ENCODE measurements at regions not wholly inside any gene's neighbourhood (a gene's known extent, or its start where the extent isn't known, plus 50 kb on each side); places are given as distances from the start of the nearest gene placed in this dataset.

DNA sequence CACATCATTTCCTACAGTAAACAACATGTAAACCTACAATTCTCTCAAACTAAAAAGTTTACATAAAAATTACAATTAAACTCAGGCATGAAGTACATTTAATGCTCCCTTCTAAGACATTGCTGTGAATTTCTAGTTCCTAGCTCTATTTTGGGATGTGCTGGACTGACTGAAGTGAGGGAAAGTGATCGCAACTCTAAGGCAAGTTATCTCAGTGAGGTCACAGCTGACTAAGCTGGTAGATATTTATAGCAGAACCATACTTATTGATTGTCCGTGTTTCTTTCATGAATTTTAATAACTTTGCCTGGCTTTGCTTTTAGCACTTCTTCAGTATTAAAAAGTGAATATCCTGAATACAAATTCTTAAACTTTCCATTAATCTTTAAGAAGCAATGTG is 570.4 kb upstream of the GALNTL6 start:
- Histone ChIP-seq H3K79me2 (ENCODE audit: control insufficient read depth, insufficient read depth, low read length) (no peaks in the 10 kb centered on the region), H3K4me1 (ENCODE audit: control insufficient read depth, extremely low read depth, insufficient read depth, low read length) (no peaks in the 10 kb centered on the region), H3K9ac (replicated peaks; ENCODE audit: extremely low read depth, insufficient read depth, low read length) (no peak overlapping the region), H3K9me3 (replicated peaks; ENCODE audit: control insufficient read depth, insufficient read depth, low read length) (no peaks in the 10 kb centered on the region), H2AFZ (ENCODE audit: low read depth, low read length) (no peak overlapping the region), H3K27ac (ENCODE audit: insufficient read depth, low read depth, low read length) (no peak overlapping the region), H3K9me1 (replicated peaks; ENCODE audit: control insufficient read depth, extremely low read depth, insufficient read depth, low read length) (no peaks in the 10 kb centered on the region), H3K36me3 (ENCODE audit: control insufficient read depth in 2 of 2, extremely low read depth in 1 of 2, insufficient read depth in 2 of 2, low read length in 2 of 2) (no peaks in the 10 kb centered on the region), H3K4me2 (ENCODE audit: insufficient read depth, low read length) (no peak overlapping the region), H4K20me1 (replicated peaks; ENCODE audit: control insufficient read depth, extremely low read depth, insufficient read depth, low read length) (no peaks in the 10 kb centered on the region), H3K4me3 (replicated peaks in 1 of 3; ENCODE audit: insufficient read depth in 1 of 3, low read depth in 1 of 3, low read length in 3 of 3) (no peak overlapping the region), H3K27me3 (ENCODE audit: control insufficient read depth in 2 of 2, insufficient read depth in 2 of 2, low read length in 2 of 2) (no peaks in the 10 kb centered on the region)
- dilution Hi-C loops (cut with MboI; ENCODE audit: extremely low pct_ligation_motif_present, low sequenced_read_pairs): no loop called here
- intact Hi-C loops (cut with micrococcal nuclease): no loop called here
- DNase-seq (ENCODE audit: low read depth, low spot score): no peak
- TF ChIP-seq FOS (IDR thresholded peaks at IDR 0.05; ENCODE audit: borderline replicate concordance, insufficient read depth, low read length): no peak
- no peak for TF ChIP-seq POLR2A (IDR thresholded peaks at IDR 0.05; ENCODE audit: low read depth, low read length)
- no peak for TF ChIP-seq MYC (IDR thresholded peaks at IDR 0.05; ENCODE audit: low read depth, low read length)
- no peak for TF ChIP-seq GATA2 (IDR thresholded peaks at IDR 0.05; ENCODE audit: insufficient read depth, insufficient read length, low read depth, low read length)
- no peak for TF ChIP-seq POLR2AphosphoS5 (IDR thresholded peaks at IDR 0.05; ENCODE audit: insufficient read depth, low read depth, low read length)
- TF ChIP-seq, protein P1, sequence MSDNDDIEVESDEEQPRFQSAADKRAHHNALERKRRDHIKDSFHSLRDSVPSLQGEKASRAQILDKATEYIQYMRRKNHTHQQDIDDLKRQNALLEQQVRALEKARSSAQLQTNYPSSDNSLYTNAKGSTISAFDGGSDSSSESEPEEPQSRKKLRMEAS (IDR thresholded peaks at IDR 0.05; ENCODE audit: insufficient read depth, insufficient read length): no peak
- TF ChIP-seq, protein P2, sequence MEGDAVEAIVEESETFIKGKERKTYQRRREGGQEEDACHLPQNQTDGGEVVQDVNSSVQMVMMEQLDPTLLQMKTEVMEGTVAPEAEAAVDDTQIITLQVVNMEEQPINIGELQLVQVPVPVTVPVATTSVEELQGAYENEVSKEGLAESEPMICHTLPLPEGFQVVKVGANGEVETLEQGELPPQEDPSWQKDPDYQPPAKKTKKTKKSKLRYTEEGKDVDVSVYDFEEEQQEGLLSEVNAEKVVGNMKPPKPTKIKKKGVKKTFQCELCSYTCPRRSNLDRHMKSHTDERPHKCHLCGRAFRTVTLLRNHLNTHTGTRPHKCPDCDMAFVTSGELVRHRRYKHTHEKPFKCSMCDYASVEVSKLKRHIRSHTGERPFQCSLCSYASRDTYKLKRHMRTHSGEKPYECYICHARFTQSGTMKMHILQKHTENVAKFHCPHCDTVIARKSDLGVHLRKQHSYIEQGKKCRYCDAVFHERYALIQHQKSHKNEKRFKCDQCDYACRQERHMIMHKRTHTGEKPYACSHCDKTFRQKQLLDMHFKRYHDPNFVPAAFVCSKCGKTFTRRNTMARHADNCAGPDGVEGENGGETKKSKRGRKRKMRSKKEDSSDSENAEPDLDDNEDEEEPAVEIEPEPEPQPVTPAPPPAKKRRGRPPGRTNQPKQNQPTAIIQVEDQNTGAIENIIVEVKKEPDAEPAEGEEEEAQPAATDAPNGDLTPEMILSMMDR (IDR thresholded peaks at IDR 0.05; ENCODE audit: extremely low read depth in 1 of 2, insufficient read depth in 1 of 2, low read depth in 1 of 2, low read length in 2 of 2): no peak
- TF ChIP-seq JUN (IDR thresholded peaks at IDR 0.05; ENCODE audit: borderline replicate concordance, insufficient read depth, insufficient read length, low read depth): no peak
- TF ChIP-seq EZH2 (IDR thresholded peaks at IDR 0.05; ENCODE audit: borderline replicate concordance, low read depth, low read length, severe bottlenecking): no peak
- no TSS peak for BruUV-seq (replicated peaks)
- no peak for FAIRE-seq
- CTCF ChIA-PET: no interaction called here
- POLR2A ChIA-PET: no interaction called here
